KMS-11 (cell line): ENCODE measurements at regions not wholly inside any gene's neighbourhood (a gene's known extent, or its start where the extent isn't known, plus 50 kb on each side); places are given as distances from the start of the nearest gene placed in this dataset.
"Not testable (repeated sequence)": the region's sequence is repeated elsewhere in the genome, so short reads cannot be mapped to it uniquely, and the experiment has no call there.

Source experiments
- H2AFZ ChIP-seq: fragments of 200-600 bp; sonication (generic); 2 replicates; pipeline ENCODE4 v1.6.1; 2016; ENCODE audit warnings: antibody characterized with exemption, mixed run types, low read depth
- H3K27ac ChIP-seq: fragments of 200-600 bp; sonication (generic); 2 replicates; pipeline ENCODE4 v1.6.1; 2016; ENCODE audit warnings: mild to moderate bottlenecking, mixed run types
- H3K27me3 ChIP-seq: fragments of 200-600 bp; sonication (generic); 2 replicates; pipeline ENCODE4 v1.6.1; 2017; ENCODE audit warnings: mild to moderate bottlenecking, low read depth, mixed run types, moderate library complexity; ENCODE audit not compliant: insufficient read depth
- H3K36me3 ChIP-seq: fragments of 200-600 bp; sonication (generic); 2 replicates; pipeline ENCODE4 v1.6.1; 2017; ENCODE audit warnings: mild to moderate bottlenecking, mixed run types; ENCODE audit not compliant: insufficient read depth
- H3K4me1 ChIP-seq: fragments of 200-600 bp; sonication (generic); 2 replicates; pipeline ENCODE4 v1.6.1; 2016; ENCODE audit warnings: mild to moderate bottlenecking, low read depth, mixed run types; ENCODE audit not compliant: poor library complexity, severe bottlenecking
- H3K4me2 ChIP-seq: fragments of 200-600 bp; sonication (generic); 2 replicates; pipeline ENCODE4 v1.7.0; 2016; ENCODE audit warnings: mild to moderate bottlenecking, mixed run types
- H3K4me3 ChIP-seq: fragments of 200-600 bp; sonication (generic); IDR thresholded peaks from 2 replicates; pipeline ENCODE4 v1.6.1; 2017; ENCODE audit warnings: low read depth, low read length, mixed read lengths; ENCODE audit not compliant: insufficient read depth
- H3K79me2 ChIP-seq: fragments of 200-600 bp; sonication (generic); 2 replicates; pipeline ENCODE4 v1.6.1; 2016; ENCODE audit warnings: low read depth, mixed run types; ENCODE audit not compliant: insufficient read depth
- H3K9ac ChIP-seq: fragments of 200-600 bp; sonication (generic); 2 replicates; pipeline ENCODE4 v1.6.1; 2016; ENCODE audit warnings: mild to moderate bottlenecking, mixed run types
- H4K20me1 ChIP-seq: fragments of 200-600 bp; sonication (generic); 2 replicates; pipeline ENCODE4 v1.6.1; 2016; ENCODE audit warnings: mild to moderate bottlenecking, mixed run types; ENCODE audit not compliant: insufficient read depth
- TF ChIP-seq, protein P1 (sequence below): fragments of 200-600 bp; sonication (generic); conservative IDR thresholded peaks from 2 replicates; pipeline ENCODE4 v1.6.1; 2017; ENCODE audit warnings: low read depth, mild to moderate bottlenecking, antibody characterized with exemption, low read length, moderate library complexity, mixed read lengths

DNA sequence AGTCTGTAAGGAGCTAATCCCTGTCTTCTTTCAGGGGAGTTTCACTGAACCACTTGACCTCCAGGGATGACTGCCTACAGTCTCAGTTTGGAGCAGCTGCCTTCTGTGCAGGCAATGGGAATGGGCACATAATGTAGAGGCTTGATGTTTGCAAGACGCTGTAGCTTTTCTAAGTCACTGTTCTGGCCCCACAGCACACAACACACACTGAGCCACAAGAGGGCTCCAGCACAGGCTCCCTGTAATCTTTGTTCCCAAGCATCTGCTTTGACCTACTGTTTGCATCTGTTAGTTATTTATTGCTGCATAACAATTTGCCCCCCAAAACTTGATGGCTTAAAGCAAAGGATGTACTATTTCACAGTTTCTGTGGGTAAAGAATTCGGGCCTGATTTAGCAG is 419.0 kb upstream of the ASIC2 start:
- Histone ChIP-seq H2AFZ (no peak overlapping the region), H4K20me1 (no peaks in the 10 kb centered on the region), H3K4me2 (no peak overlapping the region), H3K27me3 (no peaks in the 10 kb centered on the region), H3K36me3 (no peaks in the 10 kb centered on the region), H3K4me1 (no peaks in the 10 kb centered on the region), H3K4me3 (no peak overlapping the region), H3K9ac (no peak overlapping the region), H3K27ac (no peak overlapping the region), H3K79me2 (no peaks in the 10 kb centered on the region)
- TF ChIP-seq, protein P1, sequence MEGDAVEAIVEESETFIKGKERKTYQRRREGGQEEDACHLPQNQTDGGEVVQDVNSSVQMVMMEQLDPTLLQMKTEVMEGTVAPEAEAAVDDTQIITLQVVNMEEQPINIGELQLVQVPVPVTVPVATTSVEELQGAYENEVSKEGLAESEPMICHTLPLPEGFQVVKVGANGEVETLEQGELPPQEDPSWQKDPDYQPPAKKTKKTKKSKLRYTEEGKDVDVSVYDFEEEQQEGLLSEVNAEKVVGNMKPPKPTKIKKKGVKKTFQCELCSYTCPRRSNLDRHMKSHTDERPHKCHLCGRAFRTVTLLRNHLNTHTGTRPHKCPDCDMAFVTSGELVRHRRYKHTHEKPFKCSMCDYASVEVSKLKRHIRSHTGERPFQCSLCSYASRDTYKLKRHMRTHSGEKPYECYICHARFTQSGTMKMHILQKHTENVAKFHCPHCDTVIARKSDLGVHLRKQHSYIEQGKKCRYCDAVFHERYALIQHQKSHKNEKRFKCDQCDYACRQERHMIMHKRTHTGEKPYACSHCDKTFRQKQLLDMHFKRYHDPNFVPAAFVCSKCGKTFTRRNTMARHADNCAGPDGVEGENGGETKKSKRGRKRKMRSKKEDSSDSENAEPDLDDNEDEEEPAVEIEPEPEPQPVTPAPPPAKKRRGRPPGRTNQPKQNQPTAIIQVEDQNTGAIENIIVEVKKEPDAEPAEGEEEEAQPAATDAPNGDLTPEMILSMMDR: no peak

DNA sequence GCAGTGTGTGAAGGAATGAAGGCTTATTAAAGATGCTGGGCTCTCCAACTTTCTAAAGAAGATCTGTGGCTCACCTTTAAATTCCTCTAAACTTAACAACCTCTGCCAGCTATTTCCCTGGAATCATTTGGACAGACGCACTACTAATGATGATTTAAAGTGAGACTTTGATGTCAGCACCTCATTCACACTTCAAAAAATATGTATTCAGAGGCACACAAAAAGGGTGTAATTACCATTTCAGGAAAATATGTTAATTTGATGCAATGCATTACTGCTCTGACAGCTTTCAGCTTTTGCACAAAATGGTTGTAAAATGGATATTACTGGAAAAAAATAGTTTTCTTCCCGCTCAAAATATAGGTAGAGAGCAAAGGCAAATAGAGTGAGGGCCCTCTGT is 423.9 kb upstream of the ASIC2 start:
- no peak overlapping the region for H3K4me2 ChIP-seq
- TF ChIP-seq, protein P1: no peak
- no peak overlapping the region for H3K9ac ChIP-seq
- H4K20me1 ChIP-seq: no peaks in the 10 kb centered on the region
- H3K4me1 ChIP-seq: no peaks in the 10 kb centered on the region
- no peaks in the 10 kb centered on the region for H3K36me3 ChIP-seq
- H3K4me3 ChIP-seq: no peak overlapping the region
- H3K79me2 ChIP-seq: no peaks in the 10 kb centered on the region
- no peak overlapping the region for H3K27ac ChIP-seq
- no peaks in the 10 kb centered on the region for H3K27me3 ChIP-seq
- no peak overlapping the region for H2AFZ ChIP-seq

DNA sequence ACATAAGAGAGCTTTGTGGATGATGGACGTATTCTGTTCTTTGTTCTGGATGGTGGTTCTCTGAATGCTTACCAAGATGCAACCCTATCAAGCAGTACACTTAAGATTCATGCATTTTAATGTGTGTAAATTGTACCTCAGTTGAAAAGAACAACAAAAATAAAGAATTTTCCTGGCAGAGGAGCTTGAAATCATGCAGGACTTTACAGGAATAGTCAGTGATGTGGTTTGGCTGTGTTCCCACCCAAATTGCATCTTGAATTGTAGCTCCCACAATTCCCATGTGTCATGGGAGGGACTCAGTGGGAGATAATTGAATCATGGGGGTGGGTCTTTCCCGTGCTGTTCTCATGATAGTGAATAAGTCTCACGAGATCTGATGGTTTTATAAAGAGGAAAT is 430.6 kb upstream of the ASIC2 start:
- not testable (repeated sequence) for H3K79me2 ChIP-seq, H3K4me3 ChIP-seq, H3K27ac ChIP-seq, H3K9ac ChIP-seq, H3K27me3 ChIP-seq, H3K4me1 ChIP-seq, H2AFZ ChIP-seq, H4K20me1 ChIP-seq, H3K4me2 ChIP-seq, H3K36me3 ChIP-seq

DNA sequence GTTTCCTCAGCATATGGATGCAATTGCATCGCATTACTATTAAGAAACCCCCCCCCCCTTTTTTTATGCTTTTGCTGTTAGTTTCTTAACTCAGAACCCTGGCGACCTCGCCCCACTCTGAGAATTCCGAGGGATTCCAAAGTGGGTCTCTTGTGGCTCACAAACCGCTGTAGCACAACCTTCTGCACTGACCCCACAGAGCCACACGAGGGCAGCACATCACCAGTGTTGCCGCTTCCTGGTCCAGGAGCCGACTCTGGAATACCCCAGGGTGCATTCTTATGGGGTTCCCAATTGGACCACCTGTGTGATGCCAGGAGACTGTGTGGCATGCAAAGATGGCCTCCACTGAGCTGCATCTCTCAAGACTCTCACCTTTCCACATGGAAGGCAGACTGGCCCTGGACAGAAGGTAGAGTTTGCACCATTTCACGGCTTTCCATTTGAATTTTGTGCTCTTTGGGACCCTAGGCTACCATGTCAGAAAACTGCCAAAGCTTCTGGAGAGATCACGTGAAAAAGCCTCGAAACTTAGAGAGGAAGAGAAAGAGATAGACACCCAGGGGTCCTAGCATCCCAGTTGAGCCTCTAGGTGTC is 432.7 kb upstream of the ASIC2 start:
- Histone ChIP-seq H3K4me3 (no peak overlapping the region), H3K9ac (no peak overlapping the region), H3K4me2 (no peak overlapping the region), H3K27me3 (no peaks in the 10 kb centered on the region), H3K27ac (no peak overlapping the region), H4K20me1 (no peaks in the 10 kb centered on the region), H3K36me3 (no peaks in the 10 kb centered on the region), H3K4me1 (peaks cover 3% of the 10 kb centered on the region), H3K79me2 (no peaks in the 10 kb centered on the region), H2AFZ (peak overlapping the region; percentile 13; the same call in 1 of the 2 replicates)
- TF ChIP-seq, protein P1: peak; percentile 88

DNA sequence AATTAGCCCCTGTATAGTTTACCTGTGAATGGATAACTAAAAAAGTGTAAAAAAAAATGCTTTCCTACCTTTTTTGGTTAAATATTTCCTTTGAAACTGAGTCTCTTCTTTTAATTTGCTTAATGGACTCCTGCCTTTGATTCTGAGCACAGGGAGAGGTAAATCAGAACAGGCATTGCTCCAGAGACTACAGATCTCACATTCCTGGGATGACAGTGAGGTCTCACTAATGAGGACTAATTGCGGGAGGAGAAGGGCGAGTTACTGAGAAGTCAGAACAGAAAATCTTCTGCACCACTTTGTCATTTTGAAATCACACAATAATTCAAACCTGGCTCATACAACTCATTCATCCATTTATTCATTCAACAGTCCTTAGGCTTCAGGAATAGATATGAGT is 437.0 kb upstream of the ASIC2 start:
- Histone ChIP-seq H3K4me1 (peaks cover 3% of the 10 kb centered on the region), H3K36me3 (no peaks in the 10 kb centered on the region), H3K27ac (no peak overlapping the region), H4K20me1 (no peaks in the 10 kb centered on the region), H2AFZ (no peak overlapping the region), H3K4me3 (no peak overlapping the region), H3K9ac (no peak overlapping the region), H3K4me2 (no peak overlapping the region), H3K27me3 (no peaks in the 10 kb centered on the region), H3K79me2 (no peaks in the 10 kb centered on the region)
- TF ChIP-seq, protein P1: no peak
